ENCODE measurements at regions not wholly inside any gene's neighbourhood (a gene's known extent, or its start where the extent isn't known, plus 50 kb on each side); places are given as distances from the start of the nearest gene placed in this dataset.

- DNase-seq (ENCODE audit: low read depth in 3 of 3, low spot score in 2 of 3) = no peak
These were observed 321.0 kb downstream of the RPS6KC1 start for GRCh38 chr1:213371847-213372619.

GRCh38 chr1:213374369-213374768 is 323.3 kb downstream of the RPS6KC1 start:
- DNase-seq (ENCODE audit: low read depth in 3 of 3, low spot score in 2 of 3) = peak; percentile 36 to 59 (median 41)

DNA sequence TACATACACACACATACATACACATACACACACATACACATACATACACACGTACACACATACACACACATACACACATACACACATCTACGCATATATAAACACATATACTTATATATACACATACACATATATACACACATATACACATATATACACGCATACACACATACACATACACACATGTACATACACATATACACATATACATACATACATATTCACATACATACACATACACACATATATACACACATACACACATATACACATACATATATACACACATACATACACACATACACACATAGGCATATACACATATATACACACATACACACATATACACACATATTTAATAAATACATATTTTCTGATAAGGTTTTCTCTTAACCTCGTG is 324.0 kb downstream of the RPS6KC1 start:
- DNase-seq (ENCODE audit: low read depth in 3 of 3, low spot score in 2 of 3) = no peak

DNA sequence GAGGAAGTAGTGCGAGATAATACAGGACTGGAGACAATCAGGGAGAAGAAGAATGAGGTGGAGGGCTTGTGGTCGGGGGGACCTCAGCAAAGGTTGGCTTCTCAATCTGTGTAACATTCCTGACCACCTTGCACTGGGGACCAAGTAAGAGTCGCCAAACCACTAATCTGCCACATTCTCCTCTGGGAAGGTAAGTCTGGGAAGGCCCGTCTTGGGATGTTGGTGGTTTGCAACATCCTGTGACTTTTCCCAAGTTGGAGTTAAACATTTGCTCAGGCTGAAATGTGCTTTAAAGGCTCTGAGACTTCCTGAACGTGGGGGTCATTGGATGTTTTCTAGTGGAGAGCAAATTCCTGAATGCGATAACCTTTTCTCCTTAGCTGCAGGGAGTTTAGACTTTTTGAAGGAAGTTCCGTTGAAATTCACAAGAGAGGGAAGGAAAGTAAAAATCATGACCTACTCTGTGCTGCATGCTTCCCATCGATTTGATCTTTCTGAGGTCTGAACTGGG is 325.9 kb downstream of the RPS6KC1 start:
- no peak for DNase-seq (ENCODE audit: low read depth in 3 of 3, low spot score in 2 of 3)

GRCh38 chr1:213380865-213381264 is 329.8 kb downstream of the RPS6KC1 start:
- DNase-seq (ENCODE audit: low read depth in 3 of 3, low spot score in 2 of 3) = no peak

DNA sequence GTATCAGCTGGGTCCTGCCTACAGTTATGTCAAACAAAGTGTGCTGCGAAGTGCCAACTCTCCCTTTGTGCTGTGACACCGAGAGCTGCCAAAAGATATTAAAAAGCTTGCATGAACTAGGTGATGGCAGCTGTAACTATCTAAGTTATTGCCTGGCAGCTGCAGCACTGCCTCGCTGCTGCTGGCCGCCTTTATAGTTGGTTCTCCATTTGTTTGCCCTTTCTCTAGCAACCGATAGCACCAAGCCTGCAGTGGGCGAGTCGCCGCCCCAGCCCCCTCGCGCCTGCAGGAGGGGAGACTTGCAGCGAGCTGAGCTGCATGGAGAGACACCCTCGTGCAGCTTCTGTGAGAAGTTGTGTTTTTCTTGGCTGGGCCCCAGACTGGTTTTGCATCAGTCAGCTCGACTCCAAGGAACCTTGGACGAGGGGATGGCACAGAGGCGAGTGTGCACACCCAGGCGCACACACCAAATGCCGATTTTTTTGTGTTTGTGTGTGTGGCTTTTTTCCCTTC is 330.6 kb downstream of the RPS6KC1 start:
- DNase-seq (ENCODE audit: low read depth in 3 of 3, low spot score in 2 of 3) = peak in 1 of 3 donors; percentile 13

DNA sequence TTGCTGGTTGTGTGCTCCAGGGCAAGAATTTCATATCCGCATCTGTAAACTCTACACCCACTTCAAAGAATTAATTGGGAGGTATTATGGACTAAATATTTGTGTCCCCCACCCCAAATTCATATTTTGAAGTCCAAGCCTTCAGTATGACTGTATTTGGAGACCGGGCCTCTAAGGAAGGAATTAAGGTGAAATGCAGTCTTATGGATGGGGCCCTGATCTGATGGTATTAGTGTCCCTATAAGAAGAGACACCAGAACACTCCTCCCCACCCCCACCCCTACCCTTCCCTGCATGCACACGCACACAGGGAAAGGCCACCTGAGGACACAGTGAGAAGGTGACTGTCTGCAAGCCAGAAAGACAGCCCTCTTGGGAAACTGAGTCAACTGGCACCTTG is 332.4 kb downstream of the RPS6KC1 start:
- no peak for DNase-seq (ENCODE audit: low read depth in 3 of 3, low spot score in 2 of 3)

GRCh38 chr1:213385201-213385600 is 334.2 kb downstream of the RPS6KC1 start:
- DNase-seq (ENCODE audit: low read depth in 3 of 3, low spot score in 2 of 3) = no peak

DNA sequence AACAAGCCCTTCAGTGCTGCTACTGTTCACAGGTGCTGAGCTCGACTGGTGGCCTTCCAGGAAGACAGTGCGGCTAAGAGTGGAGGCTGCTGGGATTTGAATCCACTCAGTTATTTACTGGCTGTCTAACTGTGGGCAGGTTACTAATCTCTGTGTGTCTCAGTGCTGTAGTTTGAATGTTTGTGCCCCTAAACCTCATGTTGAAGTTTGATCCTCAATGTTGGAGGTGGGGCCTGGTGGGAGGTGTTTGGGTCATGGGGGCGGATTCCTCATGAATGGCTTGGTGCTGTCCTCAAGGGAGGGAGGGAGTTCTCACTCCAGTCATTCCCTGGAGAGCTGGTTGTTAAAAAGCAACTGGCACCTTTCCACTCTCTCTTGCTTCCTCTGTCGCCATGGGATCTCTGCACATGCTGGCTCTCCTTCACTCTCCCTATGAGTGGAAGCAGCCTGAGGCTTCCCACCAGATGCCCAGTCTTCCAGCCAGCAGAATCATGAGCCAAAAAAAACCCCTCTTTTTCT is 334.8 kb downstream of the RPS6KC1 start:
- no peak for DNase-seq (ENCODE audit: low read depth in 3 of 3, low spot score in 2 of 3)

DNA sequence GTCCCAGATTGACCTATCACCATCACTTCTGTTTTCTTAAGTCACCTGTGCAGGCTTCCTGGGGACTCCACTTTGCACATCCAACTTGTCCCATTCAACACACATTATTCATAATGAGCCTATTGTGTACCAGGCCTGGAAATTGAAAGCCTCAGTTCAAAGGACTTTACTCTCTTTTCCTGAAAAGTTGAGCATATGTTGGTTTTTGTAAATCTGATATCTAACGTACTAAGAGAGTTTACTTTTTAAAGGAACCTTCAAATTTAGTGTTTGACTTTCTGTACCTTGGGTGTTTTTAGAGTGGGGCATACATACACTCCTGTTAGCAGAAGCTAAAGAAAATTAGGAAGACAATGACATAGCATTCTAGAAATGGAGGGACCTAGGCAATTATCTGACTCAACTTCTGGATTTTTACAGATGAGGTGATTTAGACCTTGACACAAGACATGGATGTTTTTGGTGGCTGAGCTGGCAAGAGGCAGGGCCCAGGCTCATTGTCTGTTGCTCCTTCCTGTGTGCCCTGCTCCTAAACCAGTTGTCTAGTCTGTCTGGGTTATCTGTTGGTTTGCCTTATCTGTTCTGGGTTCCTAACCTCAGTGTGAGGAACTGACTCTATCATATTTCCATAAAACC is 336.5 kb downstream of the RPS6KC1 start:
- DNase-seq (ENCODE audit: low read depth in 3 of 3, low spot score in 2 of 3) = no peak

DNA sequence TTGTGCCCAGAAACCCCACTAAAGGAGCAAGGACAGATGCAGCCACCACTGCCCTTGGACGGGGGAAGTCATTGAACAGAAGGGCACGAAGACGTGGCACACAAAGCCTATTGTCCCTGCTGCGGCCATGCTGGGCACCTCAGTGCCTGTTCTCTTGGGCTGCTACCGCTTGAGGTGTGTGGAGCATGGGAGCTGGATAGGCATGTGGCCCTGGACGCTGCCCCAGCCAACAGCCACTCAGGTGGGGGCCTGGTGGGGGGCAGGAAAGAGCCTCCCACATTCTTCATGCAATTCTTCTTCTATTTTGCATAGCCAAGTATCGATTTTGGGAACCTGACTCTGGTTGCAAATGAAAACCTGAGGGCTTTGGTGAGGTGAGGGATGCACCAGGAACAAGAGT is 337.2 kb downstream of the RPS6KC1 start:
- DNase-seq (ENCODE audit: low read depth in 3 of 3, low spot score in 2 of 3) = no peak

DNA sequence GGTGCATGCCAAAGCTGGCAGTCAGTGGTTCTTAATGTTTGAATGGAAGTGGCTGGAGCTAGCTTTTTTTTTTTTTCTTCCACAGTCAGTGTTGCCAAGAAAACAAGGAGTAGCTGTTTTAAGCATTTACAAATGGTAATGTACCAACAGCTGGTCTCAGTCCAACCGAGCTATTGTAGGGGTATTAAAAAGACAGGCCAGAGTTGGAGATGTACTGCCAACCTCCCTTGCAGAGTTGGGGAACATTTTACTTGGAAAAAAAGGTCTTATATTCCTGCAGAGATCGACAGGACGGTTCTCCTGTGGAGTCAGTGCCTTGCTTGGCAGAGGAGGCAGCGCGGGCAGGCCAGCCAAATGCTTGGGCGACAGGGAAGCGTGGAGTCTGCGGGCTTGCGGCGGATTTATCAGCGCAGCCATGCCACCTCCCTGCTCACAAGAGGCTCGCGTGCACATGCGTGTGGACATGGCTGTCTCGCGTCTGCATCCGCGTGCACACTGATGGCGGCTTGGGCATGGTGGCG is 338.1 kb downstream of the RPS6KC1 start:
- no peak for DNase-seq (ENCODE audit: low read depth in 3 of 3, low spot score in 2 of 3)

GRCh38 chr1:213391445-213391844 is 340.4 kb downstream of the RPS6KC1 start:
- DNase-seq (ENCODE audit: low read depth in 3 of 3, low spot score in 2 of 3) = no peak

GRCh38 chr1:213393860-213394259 is 342.8 kb downstream of the RPS6KC1 start:
- DNase-seq (ENCODE audit: low read depth in 3 of 3, low spot score in 2 of 3) = no peak

DNA sequence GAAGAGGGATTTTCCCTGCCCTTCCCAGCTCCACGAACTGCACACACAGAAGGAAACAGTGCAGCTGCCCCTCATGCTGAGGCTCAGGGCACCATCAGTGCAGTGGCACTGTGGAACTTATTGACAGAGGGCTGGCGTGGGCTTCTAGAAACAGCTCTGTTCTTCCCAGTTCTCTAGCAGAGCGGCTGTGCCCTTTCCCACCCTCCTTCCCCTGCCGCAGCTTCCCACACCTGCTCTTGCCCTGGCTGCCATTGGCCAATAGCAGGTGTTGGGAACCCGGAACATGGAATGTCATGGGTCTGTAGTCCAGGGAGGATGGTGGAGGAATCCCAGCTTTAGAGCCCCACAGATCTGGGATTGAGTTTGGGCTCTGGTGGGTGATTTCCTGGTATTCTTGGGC is 343.8 kb downstream of the RPS6KC1 start:
- no peak for DNase-seq (ENCODE audit: low read depth in 3 of 3, low spot score in 2 of 3)

DNA sequence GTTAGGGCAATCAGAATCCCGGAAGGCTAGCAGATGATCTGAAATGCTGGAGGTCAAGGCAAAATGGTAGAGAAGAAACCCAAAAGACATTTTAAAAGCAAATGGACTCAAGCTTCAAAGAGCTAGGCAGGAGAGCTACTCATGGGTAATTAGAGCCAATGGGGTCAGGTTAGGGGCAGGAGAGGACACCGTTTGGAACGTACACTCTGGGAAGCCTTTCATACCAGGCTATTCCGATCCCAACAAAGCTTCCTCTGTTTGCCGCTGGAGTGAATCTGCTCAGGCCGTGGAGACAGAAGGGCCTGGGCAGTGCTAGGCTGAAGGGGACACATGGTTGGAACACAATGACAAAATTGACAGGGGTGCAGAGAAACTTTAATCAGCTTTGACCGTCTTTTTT is 346.6 kb downstream of the RPS6KC1 start:
- DNase-seq (ENCODE audit: low read depth in 3 of 3, low spot score in 2 of 3) = no peak

GRCh38 chr1:213399695-213400094 is 348.7 kb downstream of the RPS6KC1 start:
- DNase-seq (ENCODE audit: low read depth in 3 of 3, low spot score in 2 of 3) = no peak

- DNase-seq (ENCODE audit: low read depth in 3 of 3, low spot score in 2 of 3) = no peak
These were observed 358.2 kb downstream of the RPS6KC1 start for GRCh38 chr1:213409208-213409631.

DNA sequence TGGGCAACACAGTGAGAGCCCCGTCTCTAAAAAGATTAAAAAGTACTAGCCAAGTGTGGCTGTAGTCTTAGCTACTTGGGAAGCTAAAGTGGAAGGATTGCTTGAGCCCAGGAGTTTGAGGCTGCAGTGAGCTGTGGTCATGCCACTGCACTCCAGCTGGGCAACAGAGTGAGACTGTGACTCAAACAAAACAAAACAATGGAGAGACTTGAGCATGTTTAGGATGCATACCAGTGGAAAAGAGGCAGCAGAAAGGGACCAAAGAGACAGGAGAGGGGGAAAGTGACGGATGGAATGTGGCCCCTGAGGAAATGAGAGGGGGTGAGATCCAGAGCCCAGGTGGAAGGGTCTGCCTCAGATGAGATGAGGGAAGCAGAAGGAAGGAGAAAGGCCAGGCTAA is 358.9 kb downstream of the RPS6KC1 start:
- DNase-seq (ENCODE audit: low read depth in 3 of 3, low spot score in 2 of 3) = no peak

- DNase-seq (ENCODE audit: low read depth in 3 of 3, low spot score in 2 of 3) = no peak
These were observed 363.3 kb downstream of the RPS6KC1 start for GRCh38 chr1:213414346-213414745.

GRCh38 chr1:213414911-213415310 is 363.9 kb downstream of the RPS6KC1 start:
- no peak for DNase-seq (ENCODE audit: low read depth in 3 of 3, low spot score in 2 of 3)

Measured in right renal cortex interstitium (tissue), 3 donors.